ENCODE measurements at regions not wholly inside any gene's neighbourhood (a gene's known extent, or its start where the extent isn't known, plus 50 kb on each side); places are given as distances from the start of the nearest gene placed in this dataset.
"Not testable (repeated sequence)": the region's sequence is repeated elsewhere in the genome, so short reads cannot be mapped to it uniquely, and the experiment has no call there.

DNA sequence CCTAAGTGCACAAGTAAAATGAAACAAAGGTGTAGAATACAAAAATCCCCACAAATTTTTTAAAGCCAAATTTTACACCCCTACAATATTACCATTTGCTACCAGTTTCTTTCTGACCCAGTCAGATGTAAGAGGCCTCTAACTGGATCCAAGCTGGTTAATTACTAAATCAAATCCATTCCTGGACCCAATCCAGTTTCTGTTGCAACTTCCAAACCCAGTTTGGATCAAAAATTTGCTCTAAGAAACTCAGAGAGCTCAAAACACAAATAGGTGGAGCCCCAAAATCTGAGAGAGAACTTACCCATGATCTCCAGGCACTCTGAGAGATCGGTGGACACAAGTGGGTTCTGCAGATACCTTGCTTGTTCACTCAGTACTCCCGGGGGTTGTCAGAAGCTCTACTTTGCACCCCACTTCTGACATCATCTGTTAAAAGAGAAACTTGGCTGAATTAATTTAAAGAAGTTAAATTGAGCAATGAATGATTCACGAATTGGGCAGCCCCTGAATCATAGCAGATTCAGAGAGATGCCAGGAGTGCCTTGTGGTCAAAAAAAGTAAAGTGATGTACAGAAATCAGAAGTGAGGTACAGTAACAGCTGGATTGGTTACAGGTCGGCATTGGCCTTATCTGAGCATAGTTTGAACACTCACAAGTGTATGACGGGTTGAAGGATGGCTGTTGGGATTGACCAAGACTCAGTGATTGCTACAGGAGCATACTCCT, 448.0 kb downstream of the KCNT2 start:
- DNase-seq (ENCODE audit: low spot score): no peak

DNA sequence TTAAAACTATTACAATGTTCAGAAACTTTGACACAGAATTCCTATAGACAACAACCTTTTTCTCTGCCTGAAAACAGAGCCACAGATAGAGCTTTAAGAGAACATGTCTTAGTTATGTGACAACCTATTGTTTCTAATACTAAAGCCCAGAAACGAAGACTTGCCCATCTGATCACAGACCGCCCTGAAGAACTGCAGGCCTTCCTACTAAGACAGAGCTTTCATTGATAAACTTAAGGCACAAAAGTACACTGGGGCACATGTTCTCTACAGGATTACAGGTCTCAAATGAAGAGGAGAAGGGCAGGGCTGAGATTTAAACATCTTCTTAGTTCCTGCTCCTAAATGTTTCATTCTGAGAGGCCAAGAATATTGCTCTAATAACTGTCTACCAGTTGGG, 452.7 kb downstream of the KCNT2 start:
- no peak for DNase-seq (ENCODE audit: low spot score)

DNA sequence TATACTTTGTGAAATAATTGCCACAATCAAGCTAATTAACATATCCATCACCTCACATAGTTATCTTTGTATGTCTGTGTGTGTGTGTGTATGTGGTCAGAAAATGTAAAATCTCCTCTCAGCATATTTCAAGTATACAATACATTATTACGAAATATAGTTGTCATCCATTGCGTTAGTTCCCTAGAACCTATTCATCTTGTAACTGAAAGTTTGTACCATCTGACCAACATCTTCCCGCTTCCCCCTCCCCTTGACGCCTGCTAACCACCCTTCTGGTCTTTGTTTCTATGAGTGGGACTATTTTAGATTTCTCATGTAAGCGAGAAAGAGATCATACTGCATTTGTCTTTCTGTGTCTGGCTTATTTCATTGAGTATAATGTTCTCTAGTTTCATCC, 455.3 kb downstream of the KCNT2 start:
- DNase-seq (ENCODE audit: low spot score): no peak

DNA sequence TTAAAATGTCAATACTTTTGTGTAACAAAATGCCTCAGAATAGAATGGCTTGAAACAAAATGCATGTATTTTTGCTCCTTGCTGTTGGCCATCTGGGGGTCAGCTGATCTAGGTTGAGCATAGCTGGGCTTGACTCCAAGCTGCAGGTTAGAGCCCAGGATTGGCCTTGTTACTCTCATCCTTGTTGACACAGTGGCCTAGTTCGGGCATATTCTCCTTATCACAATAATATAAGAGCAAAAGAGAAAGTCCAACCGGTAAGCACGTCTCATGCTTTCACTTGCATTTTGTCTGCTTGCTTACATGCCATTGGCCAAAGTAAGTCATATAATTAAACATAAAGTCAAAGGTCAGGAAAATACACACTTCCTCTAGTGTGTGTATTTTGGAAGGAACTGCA, 456.2 kb downstream of the KCNT2 start:
- DNase-seq (ENCODE audit: low spot score): no peak

DNA sequence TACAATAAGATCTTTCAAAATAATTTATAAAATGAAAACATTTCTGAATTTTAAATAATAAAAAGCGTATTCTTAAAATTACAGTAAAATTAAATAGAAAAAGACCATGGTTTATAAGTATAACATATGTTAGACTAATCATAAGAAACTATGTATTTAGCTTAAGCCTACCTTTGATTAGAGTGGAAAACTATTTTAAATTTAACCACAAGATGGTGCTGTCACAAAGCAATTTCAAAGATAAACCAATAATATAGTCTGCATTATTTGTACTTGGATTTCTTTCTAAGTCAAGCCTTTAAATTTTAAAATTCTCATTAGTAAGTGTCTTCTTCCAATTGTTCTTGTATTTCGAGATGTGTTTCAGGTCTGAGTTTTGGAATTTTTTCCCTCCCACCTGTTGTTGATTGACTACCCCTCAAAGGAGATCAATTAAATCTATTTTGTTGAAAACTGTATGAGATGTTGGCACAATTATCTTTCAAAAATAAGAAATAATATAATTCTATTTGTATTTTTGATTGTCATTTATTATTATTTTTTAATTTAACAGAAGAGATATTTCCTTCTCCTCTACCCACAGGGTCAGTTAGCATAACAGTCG, 459.8 kb downstream of the KCNT2 start:
- DNase-seq (ENCODE audit: low spot score): no peak

DNA sequence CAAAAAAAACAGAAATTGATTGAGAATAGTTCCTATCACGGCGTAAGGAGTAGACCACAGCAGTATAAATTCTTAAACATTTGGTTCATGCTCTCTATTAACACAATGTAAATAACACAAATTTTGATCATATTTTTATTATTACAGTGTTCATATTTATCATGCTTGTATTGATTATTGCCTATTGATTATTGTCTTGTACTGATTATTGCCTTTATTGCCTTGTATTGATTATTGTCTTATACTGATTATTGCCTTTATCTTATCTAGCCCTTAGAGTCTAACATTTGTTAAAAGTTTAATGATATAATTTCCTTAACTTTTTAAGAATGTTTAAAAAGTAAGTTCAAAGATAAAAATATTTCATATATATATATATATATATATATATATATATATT, 460.7 kb downstream of the KCNT2 start:
- DNase-seq (ENCODE audit: low spot score): no peak

DNA sequence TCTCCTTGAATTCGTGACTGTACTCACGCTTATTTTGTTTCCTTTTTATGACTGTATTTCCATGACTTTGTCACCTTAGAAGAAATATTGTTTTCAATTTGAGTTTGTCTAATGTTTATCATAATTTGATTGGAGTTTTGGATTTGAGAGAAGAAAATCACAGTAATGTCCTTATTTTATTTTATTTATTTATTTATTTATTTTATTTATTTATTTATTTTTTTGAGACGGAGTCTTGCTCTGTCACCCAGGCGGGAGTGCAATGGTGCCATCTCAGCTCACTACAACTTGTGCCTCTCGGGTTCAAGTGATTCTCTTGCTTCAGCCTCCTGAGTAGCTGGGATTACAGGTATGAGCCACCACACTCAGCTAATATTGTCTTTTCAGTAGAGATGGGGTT, 463.1 kb downstream of the KCNT2 start:
- DNase-seq (ENCODE audit: low spot score): not testable (repeated sequence)

DNA sequence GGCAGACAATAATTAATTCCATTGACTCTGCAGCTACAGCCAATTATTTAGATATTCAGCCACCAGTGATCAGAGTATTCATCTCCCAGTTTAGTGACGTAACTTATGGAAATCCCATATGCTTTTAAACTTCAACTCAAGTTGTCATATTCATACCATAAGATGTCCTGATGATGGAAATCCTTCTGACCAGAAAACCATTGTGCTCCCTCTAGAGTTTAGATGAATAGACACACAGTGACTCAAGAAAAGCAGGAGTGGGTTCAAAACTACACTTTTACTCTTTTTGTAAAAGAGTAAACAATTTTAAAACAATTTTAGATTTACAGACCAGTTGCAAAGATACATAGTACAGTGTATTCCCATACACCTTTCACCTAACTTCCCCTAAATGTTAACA, 463.7 kb downstream of the KCNT2 start:
- no peak for DNase-seq (ENCODE audit: low spot score)

DNA sequence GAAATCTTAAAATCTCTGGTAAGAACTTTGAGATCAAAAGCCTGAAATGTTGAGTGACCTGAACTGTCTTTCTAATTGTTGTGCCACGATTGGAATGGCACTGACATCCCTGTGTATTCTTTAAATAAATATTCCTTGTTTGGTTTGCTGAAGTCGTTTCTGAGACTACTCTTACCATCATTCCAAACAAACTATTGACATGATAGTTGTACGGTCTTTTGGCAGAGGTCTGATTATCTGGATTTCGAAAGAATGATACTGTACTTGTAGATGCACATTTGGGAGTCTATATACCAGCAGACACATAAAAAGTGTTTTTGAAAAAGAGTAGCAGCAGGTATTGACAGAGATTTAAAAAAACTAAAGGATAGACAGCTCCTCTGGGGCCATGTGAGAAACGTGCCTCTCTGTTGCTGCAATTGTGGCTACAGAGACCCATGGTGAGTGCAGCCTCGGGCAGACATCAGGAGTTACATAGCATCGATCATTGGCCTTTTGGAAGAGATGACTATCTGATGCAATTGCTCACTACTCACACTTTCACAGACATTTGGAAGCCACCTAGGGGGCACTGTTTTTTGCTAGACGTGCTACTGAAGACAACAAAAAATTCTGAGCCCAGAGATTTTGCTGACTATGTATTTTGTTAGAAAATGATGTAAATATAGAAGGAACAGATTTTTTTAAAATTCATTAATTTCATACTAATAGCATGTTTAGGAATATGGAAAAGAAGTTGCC, 464.5 kb downstream of the KCNT2 start:
- no peak for DNase-seq (ENCODE audit: low spot score)

DNA sequence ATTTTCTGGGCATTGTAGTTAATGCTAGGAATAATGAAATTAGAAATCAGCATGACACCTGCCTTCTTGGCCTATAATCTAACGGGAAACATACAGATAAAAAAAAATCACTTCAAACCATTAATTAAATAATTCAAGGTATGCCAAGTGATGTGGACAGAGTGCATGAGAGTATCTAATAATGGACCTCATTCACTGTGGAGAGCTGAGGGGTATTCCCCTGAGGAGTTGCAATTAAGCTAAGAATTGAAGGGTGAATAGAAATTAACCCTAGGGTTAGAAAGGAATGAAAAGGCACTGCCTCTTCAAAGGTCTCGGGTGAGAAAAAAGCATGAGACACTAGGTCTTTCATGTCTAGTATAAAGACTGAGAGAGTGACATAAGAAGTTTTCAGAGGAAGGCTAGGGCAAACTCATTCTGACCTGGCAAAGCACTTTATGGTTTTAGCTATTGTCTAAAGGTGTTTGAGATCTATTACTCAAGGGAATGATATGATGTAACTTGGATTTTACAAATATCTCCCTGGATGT, 466.1 kb downstream of the KCNT2 start:
- DNase-seq (ENCODE audit: low spot score): no peak

DNA sequence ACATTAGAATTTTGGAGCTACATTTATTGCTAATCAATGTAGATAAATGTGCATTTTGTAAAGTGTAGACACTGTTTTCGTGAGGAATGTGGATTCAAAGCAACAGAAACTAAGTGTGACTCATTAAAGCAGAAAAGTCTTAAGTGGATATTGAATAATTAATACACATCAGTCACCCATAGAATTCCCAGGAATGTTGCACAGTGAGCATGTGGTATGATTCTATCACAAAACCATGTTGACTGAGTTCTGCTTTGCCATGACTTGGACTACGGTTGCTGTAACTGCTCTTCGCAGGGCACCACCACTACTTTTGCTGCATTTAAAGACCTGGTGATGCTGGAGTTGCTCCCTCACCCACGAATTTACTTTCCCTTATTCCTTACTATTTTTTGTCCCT, 471.8 kb downstream of the KCNT2 start:
- DNase-seq (ENCODE audit: low spot score): no peak

DNA sequence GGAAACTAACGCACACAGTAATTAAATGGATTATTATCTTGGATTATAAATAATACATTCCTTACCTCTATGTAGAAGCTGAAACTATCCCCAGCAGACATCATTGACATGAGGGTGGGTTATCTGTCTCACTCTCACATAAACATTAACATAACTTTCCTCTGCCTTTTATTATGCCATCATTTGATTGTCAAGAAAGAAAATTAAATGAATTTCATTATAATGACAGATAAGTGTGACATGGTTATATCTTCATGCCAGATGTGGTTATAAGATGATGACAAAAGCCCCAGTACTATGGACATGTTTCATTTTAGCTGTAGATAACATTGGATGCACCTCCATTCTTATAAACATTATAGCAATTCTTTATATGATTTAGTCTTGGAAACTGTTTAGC, 476.5 kb downstream of the KCNT2 start:
- no peak for DNase-seq (ENCODE audit: low spot score)

DNA sequence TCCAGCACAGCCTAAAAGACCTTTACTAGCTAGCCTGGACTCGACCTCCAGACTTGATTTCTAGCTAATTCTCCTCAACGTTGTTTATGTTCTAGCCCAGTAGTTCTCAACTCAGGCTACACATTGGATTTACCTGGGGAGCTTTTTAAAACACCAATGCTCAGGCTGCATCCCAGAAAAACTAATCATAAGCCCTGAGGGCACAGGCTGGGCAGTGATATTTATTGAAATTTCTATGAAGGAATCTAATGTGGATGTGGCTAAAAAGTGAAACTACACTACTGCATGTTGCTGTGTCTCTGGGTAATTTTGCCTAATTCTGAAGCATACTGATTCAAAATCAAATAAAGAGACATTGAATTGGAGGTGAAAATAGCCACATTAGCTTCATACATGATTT, 479.4 kb downstream of the KCNT2 start:
- DNase-seq (ENCODE audit: low spot score): no peak

DNA sequence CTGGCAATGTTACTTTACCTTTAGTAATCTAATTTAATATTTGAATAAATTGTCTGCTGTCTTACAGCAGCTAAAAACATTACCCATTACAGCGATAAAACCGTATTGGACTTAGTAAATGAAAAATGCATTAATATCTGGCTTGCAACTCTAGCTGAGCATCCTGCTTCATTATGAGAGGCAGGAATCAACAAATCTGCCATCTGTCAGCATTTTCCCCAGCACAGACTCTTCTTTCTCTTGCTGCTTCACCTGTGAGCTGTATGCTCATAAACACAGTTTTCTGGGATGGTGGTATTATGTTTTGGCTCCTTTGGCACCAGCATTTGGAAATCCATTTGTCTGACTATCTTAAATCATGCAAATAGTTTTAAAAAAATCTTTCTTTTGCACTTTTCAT, 487.1 kb downstream of the KCNT2 start:
- DNase-seq (ENCODE audit: low spot score): no peak

DNA sequence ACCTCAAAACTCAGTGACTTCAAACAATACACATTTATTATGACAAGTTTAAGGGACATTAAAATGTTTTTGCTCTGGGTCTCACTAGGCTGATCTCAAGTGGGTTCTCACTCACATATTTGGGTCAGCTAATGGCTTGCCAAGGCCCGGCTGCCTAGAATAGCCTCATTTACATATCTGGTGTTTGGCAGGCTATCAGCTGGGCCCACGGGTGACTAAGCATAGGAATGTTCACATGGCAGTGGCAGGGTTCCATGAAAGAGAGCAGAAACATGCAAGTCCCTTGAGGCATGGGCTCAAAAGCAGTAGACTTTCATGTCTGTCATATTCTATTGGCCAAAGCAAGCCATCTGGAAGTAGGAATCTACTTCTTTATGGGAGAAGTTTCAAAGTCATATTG, 492.6 kb downstream of the KCNT2 start:
- no peak for DNase-seq (ENCODE audit: low spot score)

DNA sequence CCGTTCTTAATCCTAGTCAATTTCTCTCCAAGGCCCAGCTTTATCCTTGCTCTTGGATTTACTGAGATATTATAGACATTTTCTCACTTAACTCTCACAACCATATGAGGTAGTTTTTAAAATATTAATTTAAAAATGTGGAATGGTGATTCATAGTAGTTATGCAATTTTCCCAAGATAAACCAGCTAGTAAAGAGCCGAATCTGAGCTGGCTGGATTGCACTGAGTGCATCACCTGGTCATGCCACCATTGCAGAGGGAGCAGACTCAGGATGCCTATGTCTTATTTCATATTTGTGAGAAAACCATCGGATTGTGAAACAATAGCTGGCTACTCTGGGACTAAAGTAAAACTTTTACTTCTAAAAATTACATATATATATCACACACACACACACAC, 494.0 kb downstream of the KCNT2 start:
- no peak for DNase-seq (ENCODE audit: low spot score)

DNA sequence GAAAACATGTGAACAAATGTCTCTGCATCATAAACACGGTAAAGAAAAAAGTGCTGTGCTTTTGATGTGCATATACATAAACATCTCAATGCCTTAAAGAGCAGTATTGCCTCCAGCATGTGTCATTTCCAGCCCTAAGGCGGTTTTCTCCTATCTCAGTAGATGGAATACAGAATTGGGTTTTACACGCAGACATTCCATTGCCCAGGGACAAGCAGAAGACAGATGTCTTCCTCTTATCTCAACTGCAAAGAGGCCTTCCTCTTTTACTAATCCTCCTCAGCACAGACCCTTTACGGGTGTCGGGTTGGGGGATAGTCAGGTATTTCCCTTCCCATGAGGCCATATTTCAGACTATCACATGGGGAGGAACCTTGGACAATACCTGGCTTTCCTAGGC, 499.2 kb downstream of the KCNT2 start:
- not testable (repeated sequence) for DNase-seq (ENCODE audit: low spot score)

DNA sequence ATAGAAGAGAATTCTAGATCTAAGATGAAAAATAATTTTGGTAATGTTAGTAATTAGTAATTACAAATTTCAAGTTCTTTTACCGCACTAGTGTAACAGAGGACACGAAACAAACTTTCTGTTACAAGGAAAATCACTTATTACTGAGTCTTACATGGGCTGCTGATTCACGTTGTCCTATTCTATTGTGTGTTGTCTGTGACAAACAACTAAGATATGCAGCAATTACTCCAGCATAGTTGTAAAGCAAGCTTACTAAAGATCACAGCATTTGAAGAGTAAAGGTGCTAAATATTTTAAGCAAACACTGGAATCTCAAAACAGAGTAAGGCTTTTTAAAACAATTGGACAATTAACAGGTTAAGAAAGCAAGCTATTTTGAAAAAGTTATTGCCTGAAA, 502.3 kb downstream of the KCNT2 start:
- DNase-seq (ENCODE audit: low spot score): no peak

DNA sequence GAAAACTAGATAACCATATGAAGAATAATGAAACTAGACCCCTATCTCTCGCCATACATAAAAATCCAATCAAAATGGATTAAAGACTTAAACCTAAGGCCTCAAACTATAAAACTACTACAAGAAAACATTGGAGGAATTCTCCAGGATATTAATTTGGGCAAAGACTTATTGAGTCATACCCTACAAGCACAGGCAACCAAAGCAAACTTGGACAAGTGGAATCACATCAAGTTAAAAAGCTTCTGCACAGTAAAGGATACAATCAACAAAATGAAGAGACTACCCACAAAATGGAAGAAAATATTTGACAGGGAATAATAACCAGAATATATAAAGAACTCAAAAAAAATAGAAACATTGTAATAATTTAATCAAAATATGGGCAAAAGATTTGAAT, 505.4 kb downstream of the KCNT2 start:
- DNase-seq (ENCODE audit: low spot score): no peak

DNA sequence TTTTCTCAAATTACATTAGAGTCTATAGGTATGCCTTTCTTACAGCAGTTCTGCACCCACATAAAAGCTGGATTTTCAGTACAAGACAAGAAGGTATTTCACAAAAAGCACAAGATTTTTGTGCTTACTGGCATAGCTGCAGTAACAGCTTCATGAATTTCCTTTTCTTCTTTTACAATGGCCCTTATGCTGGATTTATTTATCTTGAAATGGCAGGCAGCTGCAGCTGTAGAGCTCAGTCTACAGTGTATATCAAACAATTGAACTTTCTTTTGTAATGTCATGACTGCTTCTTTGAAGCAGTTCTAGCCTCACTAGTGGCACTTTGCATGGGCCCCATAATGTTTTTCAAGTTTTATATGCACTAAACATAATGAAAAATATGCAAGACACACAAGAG, 510.2 kb downstream of the KCNT2 start:
- DNase-seq (ENCODE audit: low spot score): no peak

DNA sequence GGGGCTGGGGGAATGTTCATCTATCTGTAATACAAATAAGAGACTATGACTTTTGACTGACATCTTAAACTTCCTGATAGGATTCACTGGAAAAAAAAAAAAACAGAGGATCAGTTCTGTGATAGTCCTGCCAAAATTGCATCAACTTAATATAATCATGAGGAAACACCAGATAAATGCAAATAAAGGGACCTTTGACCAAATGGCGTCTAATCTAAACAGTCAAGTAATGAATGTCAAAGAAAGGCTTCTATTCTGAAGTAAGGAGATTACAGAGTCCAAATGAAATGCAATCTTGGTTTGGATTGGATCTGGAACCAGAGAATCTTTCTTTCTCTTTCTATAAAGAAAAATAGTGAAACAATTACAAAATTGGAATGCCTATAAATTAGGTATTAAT, 513.4 kb downstream of the KCNT2 start:
- no peak for DNase-seq (ENCODE audit: low spot score)

DNA sequence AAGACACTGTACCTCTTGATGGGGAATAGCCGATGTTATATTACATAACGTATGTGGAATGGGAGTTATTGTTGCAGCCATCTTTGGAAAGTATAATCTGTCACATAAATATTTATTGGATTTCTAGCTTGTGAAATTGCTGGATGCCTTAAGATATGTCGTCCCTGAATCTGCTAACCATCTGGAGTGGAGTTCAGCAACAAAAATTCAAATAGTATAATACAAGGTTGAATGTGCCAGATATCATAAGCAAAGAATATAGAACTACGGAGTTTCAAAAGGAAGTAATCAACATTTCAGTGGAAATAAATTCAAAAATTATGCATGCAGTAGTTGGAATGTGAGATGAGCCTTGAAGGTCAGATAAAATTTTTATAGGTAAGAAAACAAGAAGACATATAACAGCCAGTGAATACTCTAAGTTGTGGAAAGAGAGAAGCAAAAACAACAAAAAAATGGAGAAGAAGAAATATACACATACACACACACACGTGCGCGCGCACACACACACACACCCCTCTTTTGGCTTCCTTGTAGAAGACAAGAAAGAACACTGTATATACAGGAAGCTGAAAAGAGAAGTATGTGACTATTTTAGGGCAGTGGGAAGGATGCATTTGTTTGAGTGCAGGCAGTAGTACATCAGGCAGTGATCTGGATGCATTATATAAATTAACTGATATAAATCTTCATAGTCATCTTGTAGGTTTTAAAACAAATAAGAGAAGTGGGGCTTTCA, 516.7 kb downstream of the KCNT2 start:
- no peak for DNase-seq (ENCODE audit: low spot score)

DNA sequence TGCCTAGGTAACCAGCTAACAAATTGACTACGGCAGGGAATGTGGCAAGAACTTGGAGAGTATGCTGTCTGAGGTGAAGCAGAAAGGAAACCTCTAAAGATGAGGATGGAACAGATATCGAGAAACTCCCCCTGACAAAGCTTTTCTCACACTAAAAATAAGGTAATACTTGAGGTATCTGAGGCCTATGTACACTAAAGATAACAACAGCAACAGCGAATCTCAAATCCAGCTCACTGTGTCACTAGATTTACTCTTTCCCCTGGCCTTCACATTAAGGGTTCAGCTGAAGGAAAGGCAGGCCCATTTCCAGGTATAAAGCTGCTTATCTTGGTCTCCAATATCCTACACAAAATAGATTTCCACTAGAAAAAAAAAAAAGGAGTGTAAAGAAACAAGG, 518.0 kb downstream of the KCNT2 start:
- DNase-seq (ENCODE audit: low spot score): no peak
